GM23338 (cell line): ENCODE measurements at regions not wholly inside any gene's neighbourhood (a gene's known extent, or its start where the extent isn't known, plus 50 kb on each side); places are given as distances from the start of the nearest gene placed in this dataset.

Source experiments
- CREB1 ChIP-seq: fragments of 250-450 bp; sonication (Bioruptor Pico); IDR thresholded peaks from 2 replicates; pipeline ENCODE4 v1.5.0; 2020; ENCODE audit warnings: low read depth, mild to moderate bottlenecking, moderate library complexity
- EZH2 ChIP-seq: fragments of 200-600 bp; sonication (generic); IDR thresholded peaks from one replicate; pipeline ENCODE4 v1.8.0; 2017; ENCODE audit warnings: antibody characterized with exemption, mild to moderate bottlenecking, low read depth; ENCODE audit not compliant: unreplicated experiment
- POLR2AphosphoS5 ChIP-seq: IDR thresholded peaks from 2 replicates; pipeline ENCODE4 v1.6.1; 2016; ENCODE audit warnings: antibody characterized with exemption, low read depth
- TF ChIP-seq, protein P1 (sequence below), 2 experiments: fragments of 200-600 bp in 1 of 2; sonication (generic) in 1 of 2; conservative IDR thresholded peaks; 2 replicates each; pipeline versions ENCODE4 v1.5.1 to v1.6.1; 2016 to 2017; ENCODE audit warnings: antibody characterized with exemption in 2 of 2, low read depth in 2 of 2, mild to moderate bottlenecking in 2 of 2, moderate library complexity in 1 of 2

DNA sequence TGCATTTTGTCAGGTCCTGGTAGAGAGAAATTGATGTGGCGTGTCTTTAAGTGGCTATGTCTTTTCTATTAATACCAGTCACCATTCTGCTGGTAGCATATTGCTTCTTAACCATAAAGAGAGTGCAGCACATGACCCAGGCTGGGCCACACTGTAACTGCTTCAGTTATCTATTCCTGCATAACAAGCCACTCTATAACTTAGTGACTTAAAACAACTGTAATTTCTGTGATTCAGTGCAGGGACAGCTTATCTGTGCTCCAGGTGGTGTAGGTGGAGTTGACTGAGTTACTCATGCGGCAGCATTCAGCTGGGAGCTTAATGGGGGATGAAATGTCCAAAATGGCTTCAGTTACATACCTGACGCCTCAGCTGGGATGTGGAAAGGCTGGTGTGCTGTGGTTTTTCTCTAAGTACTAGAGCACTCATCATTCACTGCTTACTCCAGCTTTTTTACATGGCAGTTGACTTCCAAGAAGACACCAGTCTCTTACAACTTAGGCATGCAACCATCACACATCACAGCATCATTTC is 742.4 kb downstream of the SATB2 start:
- TF ChIP-seq, protein P1, sequence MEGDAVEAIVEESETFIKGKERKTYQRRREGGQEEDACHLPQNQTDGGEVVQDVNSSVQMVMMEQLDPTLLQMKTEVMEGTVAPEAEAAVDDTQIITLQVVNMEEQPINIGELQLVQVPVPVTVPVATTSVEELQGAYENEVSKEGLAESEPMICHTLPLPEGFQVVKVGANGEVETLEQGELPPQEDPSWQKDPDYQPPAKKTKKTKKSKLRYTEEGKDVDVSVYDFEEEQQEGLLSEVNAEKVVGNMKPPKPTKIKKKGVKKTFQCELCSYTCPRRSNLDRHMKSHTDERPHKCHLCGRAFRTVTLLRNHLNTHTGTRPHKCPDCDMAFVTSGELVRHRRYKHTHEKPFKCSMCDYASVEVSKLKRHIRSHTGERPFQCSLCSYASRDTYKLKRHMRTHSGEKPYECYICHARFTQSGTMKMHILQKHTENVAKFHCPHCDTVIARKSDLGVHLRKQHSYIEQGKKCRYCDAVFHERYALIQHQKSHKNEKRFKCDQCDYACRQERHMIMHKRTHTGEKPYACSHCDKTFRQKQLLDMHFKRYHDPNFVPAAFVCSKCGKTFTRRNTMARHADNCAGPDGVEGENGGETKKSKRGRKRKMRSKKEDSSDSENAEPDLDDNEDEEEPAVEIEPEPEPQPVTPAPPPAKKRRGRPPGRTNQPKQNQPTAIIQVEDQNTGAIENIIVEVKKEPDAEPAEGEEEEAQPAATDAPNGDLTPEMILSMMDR (conservative IDR thresholded peaks at IDR 0.05; ENCODE audit: low read depth in 2 of 2): no peak
- no peak for TF ChIP-seq POLR2AphosphoS5
- TF ChIP-seq EZH2: no peak
- no peak for TF ChIP-seq CREB1 (CRISPR knock-in tag)
